GM13977 (cell line): ENCODE measurements at regions not wholly inside any gene's neighbourhood (a gene's known extent, or its start where the extent isn't known, plus 50 kb on each side); places are given as distances from the start of the nearest gene placed in this dataset.
A peak's percentile ranks its signal among the peaks of the same experiment; 100 is the strongest.
"Not testable (repeated sequence)": the region's sequence is repeated elsewhere in the genome, so short reads cannot be mapped to it uniquely, and the experiment has no call there.

ENCODE experiments used
- DNase-seq: peaks from one replicate; pipeline ENCODE4 v3.0.0; 2012; ENCODE audit warnings: low spot score
- in situ Hi-C: fragments of 300-500 bp; cut with MboI; formaldehyde crosslinking; loops from one replicate; pipeline ENCODE4 v1.12.0; 2022; ENCODE audit warnings: low sequenced_read_pairs, low pct_unique_long_range_greater_than_20kb, mixed read lengths, inconsistent platforms; ENCODE audit not compliant: unreplicated experiment
- TF ChIP-seq, protein P1 (sequence below): IDR thresholded peaks from 2 replicates; pipeline ENCODE4 v1.5.1; 2012; ENCODE audit warnings: mild to moderate bottlenecking, control low read depth; ENCODE audit not compliant: insufficient read depth; ENCODE audit errors: extremely low read depth, missing control alignments

- in situ Hi-C loops = no loop called here
- TF ChIP-seq, protein P1, sequence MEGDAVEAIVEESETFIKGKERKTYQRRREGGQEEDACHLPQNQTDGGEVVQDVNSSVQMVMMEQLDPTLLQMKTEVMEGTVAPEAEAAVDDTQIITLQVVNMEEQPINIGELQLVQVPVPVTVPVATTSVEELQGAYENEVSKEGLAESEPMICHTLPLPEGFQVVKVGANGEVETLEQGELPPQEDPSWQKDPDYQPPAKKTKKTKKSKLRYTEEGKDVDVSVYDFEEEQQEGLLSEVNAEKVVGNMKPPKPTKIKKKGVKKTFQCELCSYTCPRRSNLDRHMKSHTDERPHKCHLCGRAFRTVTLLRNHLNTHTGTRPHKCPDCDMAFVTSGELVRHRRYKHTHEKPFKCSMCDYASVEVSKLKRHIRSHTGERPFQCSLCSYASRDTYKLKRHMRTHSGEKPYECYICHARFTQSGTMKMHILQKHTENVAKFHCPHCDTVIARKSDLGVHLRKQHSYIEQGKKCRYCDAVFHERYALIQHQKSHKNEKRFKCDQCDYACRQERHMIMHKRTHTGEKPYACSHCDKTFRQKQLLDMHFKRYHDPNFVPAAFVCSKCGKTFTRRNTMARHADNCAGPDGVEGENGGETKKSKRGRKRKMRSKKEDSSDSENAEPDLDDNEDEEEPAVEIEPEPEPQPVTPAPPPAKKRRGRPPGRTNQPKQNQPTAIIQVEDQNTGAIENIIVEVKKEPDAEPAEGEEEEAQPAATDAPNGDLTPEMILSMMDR = no peak
These were observed 836.6 kb downstream of the RNF144A start for GRCh38 chr2:7753777-7754176.

DNA sequence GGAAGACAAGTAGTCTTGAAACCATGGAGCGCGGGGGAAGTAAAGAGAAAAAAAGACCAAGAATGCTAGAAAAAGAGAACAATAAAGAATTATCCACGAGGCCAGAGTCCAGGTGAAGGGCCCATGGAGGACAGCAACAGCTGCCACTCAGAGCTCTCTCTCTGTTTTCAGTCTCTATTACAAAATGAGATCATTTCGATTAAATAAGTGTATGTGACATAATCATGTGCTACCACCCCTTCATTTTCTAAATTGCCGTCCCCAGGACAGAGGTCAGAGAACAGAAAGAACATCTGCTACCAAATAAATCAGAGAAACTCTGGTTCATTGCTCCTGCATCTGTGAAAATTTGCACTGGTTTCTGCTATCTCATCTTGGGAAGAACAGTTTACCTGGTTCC is 838.7 kb downstream of the RNF144A start:
- DNase-seq = no peak
- in situ Hi-C loops = no loop called here
- TF ChIP-seq, protein P1 = no peak

More at GRCh38 chr2:7753777-7754176, 836.6 kb downstream of the RNF144A start:
- DNase-seq = no peak

DNA sequence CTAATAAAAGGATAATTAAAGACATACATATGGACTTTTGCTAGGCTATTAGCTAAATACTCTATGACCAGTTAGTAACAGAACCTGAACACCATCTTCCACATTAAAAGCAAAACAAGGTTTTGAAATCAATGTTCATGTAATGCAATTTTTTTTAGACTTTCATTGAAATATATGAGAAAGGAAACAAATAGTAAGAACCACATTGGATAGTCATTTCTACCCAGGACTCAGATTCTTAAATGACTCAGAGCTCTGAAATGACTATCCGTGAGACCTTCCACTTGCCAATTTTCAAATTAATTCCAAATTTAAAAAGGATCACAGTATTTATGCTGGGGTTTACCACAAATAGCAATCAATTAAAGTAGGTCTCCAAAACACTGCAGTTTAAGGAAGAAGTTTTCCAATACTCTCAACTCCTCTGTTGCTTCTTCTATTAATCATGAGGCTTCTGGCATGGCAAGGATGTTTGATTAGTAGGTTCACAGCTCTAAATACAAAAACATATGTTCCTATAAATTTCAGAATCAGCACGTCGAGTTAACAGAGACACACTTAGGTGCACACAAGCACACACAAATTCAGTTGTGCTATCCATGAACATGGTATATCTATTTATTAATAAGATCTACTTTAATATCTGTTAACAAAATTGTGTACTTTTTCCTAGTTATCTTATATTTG is 841.0 kb downstream of the RNF144A start:
- in situ Hi-C loops = no loop called here
- TF ChIP-seq, protein P1 = no peak
- peak; percentile 43 for DNase-seq

DNA sequence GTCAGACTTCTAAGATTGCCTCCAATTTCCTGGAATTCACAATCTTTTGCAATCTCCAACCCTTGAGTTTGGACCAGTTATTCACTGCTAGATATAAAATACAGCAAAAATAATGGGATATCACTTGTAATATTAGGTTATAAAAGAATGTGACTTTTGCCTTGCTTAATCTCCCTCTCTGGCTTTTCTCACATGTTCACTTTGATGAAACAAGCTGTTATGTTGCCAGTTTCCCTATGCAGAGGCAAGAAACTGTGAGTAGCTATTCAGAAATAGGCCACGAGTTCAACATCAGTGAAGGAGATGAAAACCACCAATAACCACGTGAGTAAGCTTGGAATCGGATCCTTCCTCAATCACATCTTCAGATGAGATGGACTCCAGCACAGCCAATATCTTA is 842.7 kb downstream of the RNF144A start:
- in situ Hi-C loops = no loop called here
- no peak for DNase-seq
- TF ChIP-seq, protein P1 = no peak

DNA sequence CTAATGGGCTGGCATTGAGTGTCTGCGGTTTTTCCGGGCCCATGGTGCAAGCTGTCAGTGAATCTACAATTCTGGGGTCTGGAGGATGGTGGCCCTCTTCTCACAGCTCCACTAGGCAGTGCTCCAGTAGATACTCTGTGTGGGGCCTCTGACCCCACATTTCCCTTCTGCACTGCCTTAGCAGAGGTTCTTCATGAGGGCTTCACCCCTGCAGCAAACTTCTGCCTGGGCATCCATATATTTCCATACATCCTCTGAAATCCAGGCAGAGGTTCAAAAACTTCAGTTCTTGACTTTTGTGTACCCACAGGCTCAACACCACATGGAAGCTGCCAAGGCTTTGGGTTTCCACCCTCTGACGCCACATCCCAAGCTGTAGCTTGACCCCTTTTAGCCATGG is 846.2 kb downstream of the RNF144A start:
- DNase-seq, in situ Hi-C loops: not testable (repeated sequence)

- TF ChIP-seq, protein P1 = no peak
- in situ Hi-C loops = no loop called here
- DNase-seq = no peak
These were observed 848.0 kb downstream of the RNF144A start for GRCh38 chr2:7765236-7765635.

DNA sequence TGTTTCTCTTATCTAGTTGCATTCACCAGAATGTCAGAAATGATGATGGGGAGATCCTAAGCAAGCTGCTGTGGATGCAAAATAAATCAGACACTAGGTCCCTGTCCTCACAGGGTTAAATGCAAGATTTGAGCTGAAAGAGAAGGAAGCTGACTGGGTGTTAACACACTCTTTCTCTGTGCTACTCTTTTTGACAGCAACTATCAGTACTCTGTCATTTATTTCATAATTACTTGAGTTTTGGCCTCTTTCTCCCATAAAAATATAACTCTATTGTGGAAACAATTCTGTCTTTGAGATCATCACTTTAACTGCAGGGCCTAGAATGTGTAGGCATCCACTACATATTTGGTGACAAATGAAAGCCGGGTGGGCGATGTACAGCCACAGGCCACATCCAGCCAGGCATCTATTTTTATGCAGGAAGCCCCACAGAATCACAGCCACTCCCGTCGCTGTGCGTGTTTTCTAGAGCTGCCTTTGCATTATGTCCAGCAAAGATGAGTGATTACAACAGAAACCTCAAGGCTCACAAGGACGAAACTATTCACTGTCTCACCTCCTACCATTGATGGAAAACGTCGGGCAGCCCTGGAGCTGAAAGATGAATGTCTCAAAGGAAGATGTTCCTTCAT is 849.0 kb downstream of the RNF144A start:
- DNase-seq = no peak
- TF ChIP-seq, protein P1 = no peak
- in situ Hi-C loops = no loop called here
